ENCODE measurements at regions not wholly inside any gene's neighbourhood (a gene's known extent, or its start where the extent isn't known, plus 50 kb on each side); places are given as distances from the start of the nearest gene placed in this dataset.

- TF ChIP-seq ZNF782 (CRISPR knock-in tag; IDR thresholded peaks at IDR 0.05; ENCODE audit: borderline replicate concordance) (no peak), ZNF788 (CRISPR knock-in tag; IDR thresholded peaks at IDR 0.05; ENCODE audit: borderline replicate concordance) (no peak), POLR2AphosphoS5 (IDR thresholded peaks at IDR 0.05; ENCODE audit: low read depth, low read length) (no peak), MAFF (IDR thresholded peaks at IDR 0.05; ENCODE audit: low read depth, low read length) (no peak), KDM2A (CRISPR knock-in tag; IDR thresholded peaks at IDR 0.05; ENCODE audit: borderline replicate concordance, low read depth) (no peak), FOXJ3 (CRISPR knock-in tag; IDR thresholded peaks at IDR 0.05; ENCODE audit: borderline replicate concordance) (no peak), PCBP2 (optimal IDR thresholded peaks at IDR 0.05; ENCODE audit: low read depth, low read length, poor library complexity, severe bottlenecking) (no peak), ZNF768 (CRISPR knock-in tag; IDR thresholded peaks at IDR 0.05) (no peak), HOXD1 (CRISPR knock-in tag; IDR thresholded peaks at IDR 0.05) (no peak), ISL2 (CRISPR knock-in tag; IDR thresholded peaks at IDR 0.05) (no peak), ZNF556 (CRISPR knock-in tag; IDR thresholded peaks at IDR 0.05; ENCODE audit: borderline replicate concordance) (no peak), ZNF224 (CRISPR knock-in tag; IDR thresholded peaks at IDR 0.05) (no peak)
- TF ChIP-seq, protein P1, sequence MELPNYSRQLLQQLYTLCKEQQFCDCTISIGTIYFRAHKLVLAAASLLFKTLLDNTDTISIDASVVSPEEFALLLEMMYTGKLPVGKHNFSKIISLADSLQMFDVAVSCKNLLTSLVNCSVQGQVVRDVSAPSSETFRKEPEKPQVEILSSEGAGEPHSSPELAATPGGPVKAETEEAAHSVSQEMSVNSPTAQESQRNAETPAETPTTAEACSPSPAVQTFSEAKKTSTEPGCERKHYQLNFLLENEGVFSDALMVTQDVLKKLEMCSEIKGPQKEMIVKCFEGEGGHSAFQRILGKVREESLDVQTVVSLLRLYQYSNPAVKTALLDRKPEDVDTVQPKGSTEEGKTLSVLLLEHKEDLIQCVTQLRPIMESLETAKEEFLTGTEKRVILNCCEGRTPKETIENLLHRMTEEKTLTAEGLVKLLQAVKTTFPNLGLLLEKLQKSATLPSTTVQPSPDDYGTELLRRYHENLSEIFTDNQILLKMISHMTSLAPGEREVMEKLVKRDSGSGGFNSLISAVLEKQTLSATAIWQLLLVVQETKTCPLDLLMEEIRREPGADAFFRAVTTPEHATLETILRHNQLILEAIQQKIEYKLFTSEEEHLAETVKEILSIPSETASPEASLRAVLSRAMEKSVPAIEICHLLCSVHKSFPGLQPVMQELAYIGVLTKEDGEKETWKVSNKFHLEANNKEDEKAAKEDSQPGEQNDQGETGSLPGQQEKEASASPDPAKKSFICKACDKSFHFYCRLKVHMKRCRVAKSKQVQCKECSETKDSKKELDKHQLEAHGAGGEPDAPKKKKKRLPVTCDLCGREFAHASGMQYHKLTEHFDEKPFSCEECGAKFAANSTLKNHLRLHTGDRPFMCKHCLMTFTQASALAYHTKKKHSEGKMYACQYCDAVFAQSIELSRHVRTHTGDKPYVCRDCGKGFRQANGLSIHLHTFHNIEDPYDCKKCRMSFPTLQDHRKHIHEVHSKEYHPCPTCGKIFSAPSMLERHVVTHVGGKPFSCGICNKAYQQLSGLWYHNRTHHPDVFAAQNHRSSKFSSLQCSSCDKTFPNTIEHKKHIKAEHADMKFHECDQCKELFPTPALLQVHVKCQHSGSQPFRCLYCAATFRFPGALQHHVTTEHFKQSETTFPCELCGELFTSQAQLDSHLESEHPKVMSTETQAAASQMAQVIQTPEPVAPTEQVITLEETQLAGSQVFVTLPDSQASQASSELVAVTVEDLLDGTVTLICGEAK (IDR thresholded peaks at IDR 0.05) = no peak
- TF ChIP-seq, protein P1 (CRISPR knock-in tag; IDR thresholded peaks at IDR 0.05) = no peak
Measured at GRCh38 chr5:35372482-35372881, 142.2 kb upstream of the PRLR start (continued).

Data from HepG2 (cell line).